ENCODE measurements at regions not wholly inside any gene's neighbourhood (a gene's known extent, or its start where the extent isn't known, plus 50 kb on each side); places are given as distances from the start of the nearest gene placed in this dataset.

GRCh38 chr5:18299166-18299565 lies 664.9 kb downstream of the TAF11L14 start:
- no peak for DNase-seq
- intact Hi-C loops (cut with DNase I; ENCODE audit: low total_unique reads), result no loop called here
- H3K36me3 ChIP-seq (ENCODE audit: low read depth, missing control alignments), result no peaks in the 10 kb centered on the region
- no peaks in the 10 kb centered on the region for H3K4me1 ChIP-seq
- H3K27ac ChIP-seq, result no peak overlapping the region
- H3K27me3 ChIP-seq, result no peaks in the 10 kb centered on the region
- no peak overlapping the region for H3K4me3 ChIP-seq
- no peaks in the 10 kb centered on the region for H3K9me3 ChIP-seq
- no peak for TF ChIP-seq CTCF (IDR thresholded peaks at IDR 0.05)
- TF ChIP-seq POLR2A (IDR thresholded peaks at IDR 0.05), result no peak

- DNase-seq, result peak; percentile 22
- WGBS, 2 donors, result 74% methylated on average over 8 of the region's 8 CpGs
Measured at GRCh38 chr5:18305288-18305924, 671.1 kb downstream of the TAF11L14 start.

GRCh38 chr5:18311266-18311665 lies 677.0 kb downstream of the TAF11L14 start:
- DNase-seq, result no peak
- WGBS, 2 donors, result 67 to 78% methylated on average over 3 of the region's 3 CpGs
- H3K27ac ChIP-seq, result no peak overlapping the region
- H3K36me3 ChIP-seq (ENCODE audit: low read depth, missing control alignments), result no peaks in the 10 kb centered on the region
- H3K4me3 ChIP-seq, result no peak overlapping the region
- TF ChIP-seq CTCF (IDR thresholded peaks at IDR 0.05) (no peak), POLR2A (IDR thresholded peaks at IDR 0.05) (no peak)
- H3K9me3 ChIP-seq, result no peaks in the 10 kb centered on the region
- no peaks in the 10 kb centered on the region for H3K4me1 ChIP-seq
- no peaks in the 10 kb centered on the region for H3K27me3 ChIP-seq
- intact Hi-C loops (cut with DNase I; ENCODE audit: low total_unique reads), result loop anchor here (10.0 kb wide), 1 partner anchor 1096 kb away; the partner anchor contains the start of gene BASP1

More at GRCh38 chr5:18305288-18305924, 671.1 kb downstream of the TAF11L14 start:
- peak; percentile 32 to 73 (median 63) for TF ChIP-seq CTCF (IDR thresholded peaks at IDR 0.05)
- no peak for TF ChIP-seq POLR2A (IDR thresholded peaks at IDR 0.05)
- Histone ChIP-seq H3K27ac (no peak overlapping the region), H3K36me3 (ENCODE audit: low read depth, missing control alignments) (no peaks in the 10 kb centered on the region), H3K4me3 (no peak overlapping the region), H3K4me1 (no peaks in the 10 kb centered on the region), H3K27me3 (no peaks in the 10 kb centered on the region), H3K9me3 (no peaks in the 10 kb centered on the region)
- intact Hi-C loops (cut with DNase I; ENCODE audit: low total_unique reads), result no loop called here

GRCh38 chr5:18312016-18312415 lies 677.8 kb downstream of the TAF11L14 start:
- Histone ChIP-seq H3K4me1 (no peaks in the 10 kb centered on the region), H3K36me3 (ENCODE audit: low read depth, missing control alignments) (no peaks in the 10 kb centered on the region), H3K4me3 (no peak overlapping the region), H3K27me3 (no peaks in the 10 kb centered on the region), H3K27ac (no peak overlapping the region), H3K9me3 (no peaks in the 10 kb centered on the region)
- WGBS, 2 donors, result 87 to 89% methylated on average over 1 of the region's 1 CpG
- intact Hi-C loops (cut with DNase I; ENCODE audit: low total_unique reads), result loop anchor here (10.0 kb wide), 1 partner anchor 1097 kb away; the partner anchor contains the start of gene BASP1
- no peak for DNase-seq
- TF ChIP-seq POLR2A (IDR thresholded peaks at IDR 0.05) (no peak), CTCF (IDR thresholded peaks at IDR 0.05) (no peak)
